ENCODE measurements at regions not wholly inside any gene's neighbourhood (a gene's known extent, or its start where the extent isn't known, plus 50 kb on each side); places are given as distances from the start of the nearest gene placed in this dataset.

DNA sequence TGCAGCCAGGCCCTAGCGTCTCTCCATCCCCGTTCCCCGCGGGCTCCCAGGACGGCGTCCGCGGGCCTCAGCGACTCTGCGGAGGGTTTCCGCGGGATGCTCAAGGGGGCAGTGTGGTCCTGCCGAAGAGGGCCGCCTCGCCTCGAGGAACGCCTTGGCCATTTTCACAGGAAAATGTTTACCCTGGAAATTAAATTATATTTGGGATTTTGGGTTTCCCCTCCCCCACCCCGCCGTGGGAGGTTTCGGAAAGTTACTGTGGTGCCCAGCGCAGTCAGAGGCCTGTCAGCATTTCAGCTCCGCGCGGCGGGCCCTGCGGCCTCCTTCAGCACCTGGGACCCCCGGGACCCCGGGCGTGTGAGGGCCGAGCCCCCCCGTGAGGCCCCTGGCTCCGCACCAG is 94.5 kb downstream of the PCTP start:
- TF ChIP-seq, protein P1, sequence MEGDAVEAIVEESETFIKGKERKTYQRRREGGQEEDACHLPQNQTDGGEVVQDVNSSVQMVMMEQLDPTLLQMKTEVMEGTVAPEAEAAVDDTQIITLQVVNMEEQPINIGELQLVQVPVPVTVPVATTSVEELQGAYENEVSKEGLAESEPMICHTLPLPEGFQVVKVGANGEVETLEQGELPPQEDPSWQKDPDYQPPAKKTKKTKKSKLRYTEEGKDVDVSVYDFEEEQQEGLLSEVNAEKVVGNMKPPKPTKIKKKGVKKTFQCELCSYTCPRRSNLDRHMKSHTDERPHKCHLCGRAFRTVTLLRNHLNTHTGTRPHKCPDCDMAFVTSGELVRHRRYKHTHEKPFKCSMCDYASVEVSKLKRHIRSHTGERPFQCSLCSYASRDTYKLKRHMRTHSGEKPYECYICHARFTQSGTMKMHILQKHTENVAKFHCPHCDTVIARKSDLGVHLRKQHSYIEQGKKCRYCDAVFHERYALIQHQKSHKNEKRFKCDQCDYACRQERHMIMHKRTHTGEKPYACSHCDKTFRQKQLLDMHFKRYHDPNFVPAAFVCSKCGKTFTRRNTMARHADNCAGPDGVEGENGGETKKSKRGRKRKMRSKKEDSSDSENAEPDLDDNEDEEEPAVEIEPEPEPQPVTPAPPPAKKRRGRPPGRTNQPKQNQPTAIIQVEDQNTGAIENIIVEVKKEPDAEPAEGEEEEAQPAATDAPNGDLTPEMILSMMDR (IDR thresholded peaks at IDR 0.05), result peak in 2 of 3 experiments; percentile 39 to 58
- TF ChIP-seq POLR2A (IDR thresholded peaks at IDR 0.05), result no peak

Data from testis (tissue), 2 donors.